ENCODE measurements at regions not wholly inside any gene's neighbourhood (a gene's known extent, or its start where the extent isn't known, plus 50 kb on each side); places are given as distances from the start of the nearest gene placed in this dataset.
"Not testable (repeated sequence)": the region's sequence is repeated elsewhere in the genome, so short reads cannot be mapped to it uniquely, and the experiment has no call there.

DNA sequence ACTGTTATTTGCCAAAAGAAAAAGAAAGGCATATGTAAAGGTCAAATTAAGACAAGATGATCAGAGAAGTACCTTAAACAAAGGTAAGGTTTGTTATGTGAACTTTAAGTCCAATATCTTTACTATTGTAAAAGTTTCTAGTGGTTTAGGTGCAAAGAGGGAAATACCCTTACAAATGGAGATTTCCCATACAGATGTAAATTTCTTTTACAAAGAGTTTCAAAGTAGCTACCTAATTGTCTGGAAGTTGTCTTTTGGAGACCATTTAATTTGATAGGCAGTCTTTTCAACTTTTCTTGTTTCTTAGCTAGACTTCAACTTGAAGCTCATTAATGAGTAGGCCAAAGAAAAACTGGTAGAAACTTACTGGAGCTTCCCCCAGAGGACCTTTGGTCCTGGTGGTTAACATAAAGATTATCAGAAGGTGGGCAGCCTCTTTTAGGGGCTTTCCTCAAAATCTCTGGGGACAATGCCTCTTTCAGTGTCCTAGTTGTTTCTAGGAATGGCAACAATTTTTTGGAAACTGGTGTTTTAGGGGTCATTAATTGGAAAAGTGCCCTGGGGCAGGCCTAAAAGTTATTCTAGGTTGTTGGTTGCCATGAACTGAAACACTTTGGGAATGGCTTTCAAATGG lies 297.3 kb downstream of the GUCY2F start:
- POLR2A ChIA-PET: no interaction called here

DNA sequence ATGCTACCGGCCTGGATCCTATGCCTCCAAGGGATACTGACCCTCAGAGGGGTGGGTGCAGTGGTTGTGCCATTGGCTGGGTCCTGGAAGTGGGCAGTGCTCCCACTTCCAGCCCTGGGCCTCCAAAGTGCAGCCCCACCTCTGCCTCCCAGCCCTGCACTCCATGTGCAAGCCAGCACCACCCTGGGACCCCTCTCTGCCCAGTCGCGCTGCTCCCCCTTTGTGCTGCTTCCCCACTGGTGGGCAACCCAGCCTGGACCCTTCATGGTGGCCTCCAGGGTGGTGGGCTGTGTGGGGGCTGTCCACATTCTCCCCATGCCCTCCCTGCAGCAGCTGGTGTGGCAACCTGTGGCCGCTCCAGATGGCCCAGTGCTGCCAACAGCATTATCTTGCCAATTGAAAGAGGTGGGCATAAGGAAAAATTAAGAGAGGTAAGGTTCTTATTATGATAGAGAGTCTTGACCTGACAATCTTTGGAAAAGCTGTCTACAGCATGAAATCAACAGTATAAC lies 309.7 kb downstream of the GUCY2F start:
- no peak for DNase-seq (ENCODE audit: extremely low spot score)
- TF ChIP-seq BHLHE40 (IDR thresholded peaks at IDR 0.05; ENCODE audit: borderline replicate concordance) (no peak), ELF4 (IDR thresholded peaks at IDR 0.05) (no peak), L3MBTL2 (conservative IDR thresholded peaks at IDR 0.05) (no peak), NFRKB (IDR thresholded peaks at IDR 0.05) (no peak), FOXM1 (IDR thresholded peaks at IDR 0.05; ENCODE audit: borderline replicate concordance) (no peak), LEF1 (IDR thresholded peaks at IDR 0.05; ENCODE audit: borderline replicate concordance) (no peak), FOXK2 (IDR thresholded peaks at IDR 0.05) (no peak), SP1 (IDR thresholded peaks at IDR 0.05) (no peak), TARDBP (IDR thresholded peaks at IDR 0.05) (no peak), SUZ12 (IDR thresholded peaks at IDR 0.05) (no peak), ZNF384 (IDR thresholded peaks at IDR 0.05) (no peak), ARNT (IDR thresholded peaks at IDR 0.05) (no peak), HDGF (IDR thresholded peaks at IDR 0.05; ENCODE audit: borderline replicate concordance) (no peak), FOXA1 (IDR thresholded peaks at IDR 0.05) (no peak), CTBP1 (IDR thresholded peaks at IDR 0.05; ENCODE audit: borderline replicate concordance) (no peak)
- TF ChIP-seq, protein P1, sequence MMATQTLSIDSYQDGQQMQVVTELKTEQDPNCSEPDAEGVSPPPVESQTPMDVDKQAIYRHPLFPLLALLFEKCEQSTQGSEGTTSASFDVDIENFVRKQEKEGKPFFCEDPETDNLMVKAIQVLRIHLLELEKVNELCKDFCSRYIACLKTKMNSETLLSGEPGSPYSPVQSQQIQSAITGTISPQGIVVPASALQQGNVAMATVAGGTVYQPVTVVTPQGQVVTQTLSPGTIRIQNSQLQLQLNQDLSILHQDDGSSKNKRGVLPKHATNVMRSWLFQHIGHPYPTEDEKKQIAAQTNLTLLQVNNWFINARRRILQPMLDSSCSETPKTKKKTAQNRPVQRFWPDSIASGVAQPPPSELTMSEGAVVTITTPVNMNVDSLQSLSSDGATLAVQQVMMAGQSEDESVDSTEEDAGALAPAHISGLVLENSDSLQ (IDR thresholded peaks at IDR 0.05): no peak
- POLR2A ChIA-PET: no interaction called here
- CTCF ChIA-PET: no interaction called here

More for the DNA sequence above, 297.3 kb downstream of the GUCY2F start:
- CTCF ChIA-PET: no interaction called here
- DNase-seq (ENCODE audit: extremely low spot score): no peak
- TF ChIP-seq TARDBP (IDR thresholded peaks at IDR 0.05) (no peak), ARNT (IDR thresholded peaks at IDR 0.05) (no peak), SUZ12 (IDR thresholded peaks at IDR 0.05) (no peak), ELF4 (IDR thresholded peaks at IDR 0.05) (no peak), FOXM1 (IDR thresholded peaks at IDR 0.05; ENCODE audit: borderline replicate concordance) (no peak), LEF1 (IDR thresholded peaks at IDR 0.05; ENCODE audit: borderline replicate concordance) (no peak), FOXK2 (IDR thresholded peaks at IDR 0.05) (no peak)
- TF ChIP-seq, protein P1 (IDR thresholded peaks at IDR 0.05): no peak

DNA sequence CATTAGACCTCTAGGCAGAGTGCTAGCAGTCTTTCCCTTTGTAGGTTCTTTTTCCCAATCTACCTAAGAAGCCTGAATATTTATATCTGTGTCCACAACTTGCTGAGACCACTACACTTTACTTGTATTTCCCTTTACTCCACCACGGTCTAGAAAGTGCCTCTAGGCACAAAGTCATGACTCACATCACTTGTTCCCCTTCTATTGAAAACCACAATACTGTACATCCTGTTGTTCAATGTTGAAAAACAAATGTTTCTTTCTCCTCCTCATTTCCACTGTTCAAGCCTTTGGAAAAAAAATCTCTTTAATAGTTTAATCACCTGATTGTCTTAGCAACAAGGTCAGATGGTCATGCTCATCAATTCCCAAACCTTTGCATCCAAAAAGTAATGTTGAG lies 326.7 kb downstream of the GUCY2F start:
- DNase-seq (ENCODE audit: extremely low spot score): no peak
- ChIA-PET CTCF (no interaction called here), POLR2A (no interaction called here)
- TF ChIP-seq ARNT (IDR thresholded peaks at IDR 0.05) (no peak), TARDBP (IDR thresholded peaks at IDR 0.05) (no peak), FOXK2 (IDR thresholded peaks at IDR 0.05) (no peak)
- TF ChIP-seq, protein P1 (IDR thresholded peaks at IDR 0.05): no peak

DNA sequence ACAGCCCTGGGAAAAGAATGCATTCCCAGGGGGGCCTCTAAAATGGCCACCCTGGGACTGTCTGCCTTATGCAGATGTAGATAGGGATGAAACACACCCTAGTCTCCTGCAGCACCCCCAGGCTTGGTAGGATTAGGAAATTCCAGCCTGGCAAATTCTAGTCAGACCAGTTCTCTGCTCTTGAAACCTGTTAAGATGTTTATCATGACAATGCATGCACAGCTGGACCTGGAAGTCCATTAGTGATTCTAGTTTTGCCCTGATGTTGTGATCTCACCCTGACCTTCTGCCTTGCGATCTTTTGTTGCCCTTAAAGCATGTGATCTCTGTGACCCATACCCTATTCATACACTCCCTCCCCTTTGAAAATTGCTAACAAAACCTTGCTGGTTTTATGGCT lies 337.7 kb downstream of the GUCY2F start:
- POLR2A ChIA-PET; CTCF ChIA-PET; DNase-seq (ENCODE audit: extremely low spot score): not testable (repeated sequence)

DNA sequence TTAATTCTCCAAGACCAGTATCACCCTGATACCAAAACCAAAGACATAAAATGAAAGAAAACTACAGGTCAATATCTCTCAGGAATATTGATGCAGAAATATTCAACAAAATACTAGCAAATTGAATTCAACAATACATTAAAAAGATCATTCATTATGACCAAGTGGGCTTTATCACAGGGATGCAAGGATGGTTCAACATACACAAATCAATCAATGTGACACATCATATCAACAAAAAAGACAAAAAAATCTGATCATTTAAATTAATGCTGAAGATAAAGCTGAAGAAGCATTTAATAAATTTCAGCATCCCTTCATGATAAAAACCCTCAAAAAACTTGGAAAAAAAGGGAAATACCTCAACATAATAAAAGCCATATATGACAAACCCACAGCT lies 341.4 kb downstream of the GUCY2F start:
- POLR2A ChIA-PET: no interaction called here
- no peak for TF ChIP-seq HDGF (IDR thresholded peaks at IDR 0.05; ENCODE audit: borderline replicate concordance)
- TF ChIP-seq, protein P1 (IDR thresholded peaks at IDR 0.05): peak; percentile 54; the same call in 1 of the 2 replicates
- no peak for DNase-seq (ENCODE audit: extremely low spot score)
- CTCF ChIA-PET: no interaction called here

DNA sequence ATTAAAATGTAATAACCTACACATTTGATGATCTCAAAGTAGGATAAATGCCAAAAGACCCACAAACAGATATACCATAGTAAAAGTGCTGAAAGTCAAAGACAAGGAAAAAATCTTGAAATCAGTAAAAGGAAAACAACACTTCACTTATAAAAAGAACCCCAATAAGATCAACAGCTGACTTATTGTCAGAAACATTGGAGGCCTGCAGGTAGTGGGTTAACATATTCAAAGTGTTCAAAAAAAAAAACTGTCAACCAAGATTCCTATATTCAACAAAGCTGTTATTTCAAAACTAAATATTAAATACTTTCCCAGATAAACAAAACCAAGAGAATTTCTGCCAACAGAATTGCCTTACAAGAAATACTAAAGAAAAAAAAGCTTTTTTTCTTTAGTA lies 347.1 kb downstream of the GUCY2F start:
- TF ChIP-seq L3MBTL2 (conservative IDR thresholded peaks at IDR 0.05): no peak
- TF ChIP-seq HDGF (IDR thresholded peaks at IDR 0.05; ENCODE audit: borderline replicate concordance): no peak
- no peak for TF ChIP-seq LEF1 (IDR thresholded peaks at IDR 0.05; ENCODE audit: borderline replicate concordance)
- TF ChIP-seq FOXK2 (IDR thresholded peaks at IDR 0.05): no peak
- no peak for TF ChIP-seq CTBP1 (IDR thresholded peaks at IDR 0.05; ENCODE audit: borderline replicate concordance)
- no peak for TF ChIP-seq ARNT (IDR thresholded peaks at IDR 0.05)
- CTCF ChIA-PET: no interaction called here
- POLR2A ChIA-PET: no interaction called here
- no peak for DNase-seq (ENCODE audit: extremely low spot score)

DNA sequence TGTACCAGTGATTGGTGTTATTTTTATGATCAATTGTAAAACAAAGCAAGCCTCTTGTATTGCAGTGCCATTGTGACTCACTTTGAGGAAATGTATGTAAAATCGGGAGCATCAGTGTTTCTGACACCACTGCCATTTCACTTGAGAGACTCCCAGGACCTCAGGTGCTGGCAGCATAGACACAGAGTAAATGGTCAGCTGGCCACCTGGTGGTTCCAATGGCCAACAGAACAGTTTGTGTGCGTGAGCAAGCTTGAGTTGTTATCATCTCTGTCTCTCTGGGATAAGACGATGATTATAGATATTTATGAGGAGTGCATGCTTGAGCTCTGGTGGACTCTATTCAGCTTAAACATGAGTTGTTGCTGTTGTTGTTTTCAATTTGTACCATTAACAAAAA lies 356.6 kb downstream of the GUCY2F start:
- DNase-seq (ENCODE audit: extremely low spot score): no peak
- TF ChIP-seq SUZ12 (IDR thresholded peaks at IDR 0.05) (no peak), L3MBTL2 (conservative IDR thresholded peaks at IDR 0.05) (no peak), ARNT (IDR thresholded peaks at IDR 0.05) (no peak), CTBP1 (IDR thresholded peaks at IDR 0.05; ENCODE audit: borderline replicate concordance) (no peak), NFRKB (IDR thresholded peaks at IDR 0.05) (no peak), ELF4 (IDR thresholded peaks at IDR 0.05) (no peak), BHLHE40 (IDR thresholded peaks at IDR 0.05; ENCODE audit: borderline replicate concordance) (no peak), ZNF384 (IDR thresholded peaks at IDR 0.05) (no peak), SP1 (IDR thresholded peaks at IDR 0.05) (no peak), LEF1 (IDR thresholded peaks at IDR 0.05; ENCODE audit: borderline replicate concordance) (no peak)
- TF ChIP-seq, protein P1 (IDR thresholded peaks at IDR 0.05): no peak
- CTCF ChIA-PET: no interaction called here
- POLR2A ChIA-PET: no interaction called here
